ENCODE measurements at regions not wholly inside any gene's neighbourhood (a gene's known extent, or its start where the extent isn't known, plus 50 kb on each side); places are given as distances from the start of the nearest gene placed in this dataset.

- TF ChIP-seq BMI1 (IDR thresholded peaks at IDR 0.05; ENCODE audit: borderline replicate concordance) (no peak), YY1 (IDR thresholded peaks at IDR 0.05; ENCODE audit: low read depth, low read length) (no peak)
Measured at GRCh38 chr15:47503876-47504275, 213.4 kb upstream of the SEMA6D start (continued).

GRCh38 chr15:47504624-47505256 is 212.6 kb upstream of the SEMA6D start:
- DNase-seq (ENCODE audit: low read depth, low spot score) (no peak), ATAC-seq (no peak), FAIRE-seq (no peak)
- 16% methylated on average over 7 of the region's 7 CpGs for WGBS (ENCODE audit: insufficient coverage, insufficient replicate concordance, low lambda C conversion rate, missing lambda C conversion rate)
- H3K27ac ChIP-seq (ENCODE audit: control insufficient read depth, insufficient read depth) = no peak overlapping the region
- intact Hi-C loops (cut with micrococcal nuclease; ENCODE audit: unreplicated experiment) (no loop called here), in situ Hi-C loops (cut with MboI) (loop anchor here (10.0 kb wide), 1 partner anchor 60 kb away; no protein-coding TSS in a partner anchor)
- ChIA-PET CTCF (no interaction called here), RAD21 (ENCODE audit: unreplicated experiment) (no interaction called here), SMC1A (ENCODE audit: uncharacterized antibody, unreplicated experiment) (interaction anchor here (1.2 kb wide), 1 partner anchor 42 kb away, joined by 4 read pairs; no protein-coding TSS in a partner anchor), POLR2A (no interaction called here)
- no peaks in the 10 kb centered on the region for H3K27me3 ChIP-seq (replicated peaks in 1 of 2; ENCODE audit: control insufficient read depth in 2 of 2, insufficient read depth in 2 of 2, low read length in 1 of 2)
- no peak overlapping the region for H3K9ac ChIP-seq (ENCODE audit: control insufficient read depth, insufficient read depth, low read length)
- no TSS peak for BruUV-seq (replicated peaks)
- H3K9me3 ChIP-seq (replicated peaks; ENCODE audit: control insufficient read depth, insufficient read depth, low read length) = no peaks in the 10 kb centered on the region
- H3K4me2 ChIP-seq (ENCODE audit: control insufficient read depth, insufficient read depth) = no peak overlapping the region
- TF ChIP-seq NR2F1 (conservative IDR thresholded peaks at IDR 0.05) (no peak), SKIL (IDR thresholded peaks at IDR 0.05; ENCODE audit: low read depth, poor library complexity, severe bottlenecking) (no peak), RAD21 (IDR thresholded peaks at IDR 0.05; ENCODE audit: insufficient read depth, low read depth, low read length) (no peak), WRNIP1 (IDR thresholded peaks at IDR 0.05; ENCODE audit: borderline replicate concordance, low read depth, low read length) (no peak), HDAC6 (IDR thresholded peaks at IDR 0.05; ENCODE audit: unreplicated experiment) (no peak), ZNF274 (IDR thresholded peaks at IDR 0.05; ENCODE audit: insufficient read depth, insufficient read length) (no peak), FOXM1 (IDR thresholded peaks at IDR 0.05; ENCODE audit: low read depth, low read length) (no peak), CHD4 (IDR thresholded peaks at IDR 0.05) (no peak), PKNOX1 (IDR thresholded peaks at IDR 0.05) (no peak), KAT2A (conservative IDR thresholded peaks at IDR 0.05; ENCODE audit: control insufficient read depth, low read depth, low read length) (no peak), HDAC2 (IDR thresholded peaks at IDR 0.05) (no peak), BRCA1 (IDR thresholded peaks at IDR 0.05; ENCODE audit: low read depth, low read length) (no peak), HDGF (IDR thresholded peaks at IDR 0.05) (no peak), ZNF217 (IDR thresholded peaks at IDR 0.05) (no peak), MEF2B (IDR thresholded peaks at IDR 0.05; ENCODE audit: partially characterized antibody, poor library complexity, severe bottlenecking) (no peak), PAX5 (IDR thresholded peaks at IDR 0.05; ENCODE audit: borderline replicate concordance, low read depth, low read length) (no peak), POLR2A (IDR thresholded peaks at IDR 0.05; ENCODE audit: low read depth, low read length) (no peak)
- TF ChIP-seq, protein P1, sequence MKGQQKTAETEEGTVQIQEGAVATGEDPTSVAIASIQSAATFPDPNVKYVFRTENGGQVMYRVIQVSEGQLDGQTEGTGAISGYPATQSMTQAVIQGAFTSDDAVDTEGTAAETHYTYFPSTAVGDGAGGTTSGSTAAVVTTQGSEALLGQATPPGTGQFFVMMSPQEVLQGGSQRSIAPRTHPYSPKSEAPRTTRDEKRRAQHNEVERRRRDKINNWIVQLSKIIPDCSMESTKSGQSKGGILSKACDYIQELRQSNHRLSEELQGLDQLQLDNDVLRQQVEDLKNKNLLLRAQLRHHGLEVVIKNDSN (IDR thresholded peaks at IDR 0.05; ENCODE audit: borderline replicate concordance, extremely low read length, insufficient read depth, low read depth, low read length) = no peak
- H3K4me3 ChIP-seq = no peak overlapping the region
- no peaks in the 10 kb centered on the region for H3K4me1 ChIP-seq (ENCODE audit: control insufficient read depth, insufficient read depth, low read length)
- no peaks in the 10 kb centered on the region for H3K79me2 ChIP-seq (ENCODE audit: control insufficient read depth, insufficient read depth, low read length)
- no peaks in the 10 kb centered on the region for H4K20me1 ChIP-seq (ENCODE audit: control insufficient read depth, insufficient read depth)
- H3K36me3 ChIP-seq (ENCODE audit: control insufficient read depth in 2 of 2, insufficient read depth in 2 of 2, low read length in 1 of 2) = no peaks in the 10 kb centered on the region
- no peak overlapping the region for H2AFZ ChIP-seq (ENCODE audit: control insufficient read depth, low read depth, low read length)

Measured in GM12878 (cell line).